ENCODE measurements at regions not wholly inside any gene's neighbourhood (a gene's known extent, or its start where the extent isn't known, plus 50 kb on each side); places are given as distances from the start of the nearest gene placed in this dataset.

GRCh38 chr14:98819132-98819866 is 452.7 kb downstream of the BCL11B start:
- Histone ChIP-seq H3K79me2 (ENCODE audit: control insufficient read depth, insufficient read depth, low read length) (no peaks in the 10 kb centered on the region), H3K4me1 (ENCODE audit: control insufficient read depth, extremely low read depth, insufficient read depth, low read length) (no peaks in the 10 kb centered on the region), H2AFZ (ENCODE audit: low read depth, low read length) (no peak overlapping the region), H3K4me3 (replicated peaks in 1 of 3; ENCODE audit: insufficient read depth in 1 of 3, low read depth in 1 of 3, low read length in 3 of 3) (no peak overlapping the region), H3K9me1 (replicated peaks; ENCODE audit: control insufficient read depth, extremely low read depth, insufficient read depth, low read length) (no peaks in the 10 kb centered on the region), H3K4me2 (ENCODE audit: insufficient read depth, low read length) (no peak overlapping the region), H3K9ac (replicated peaks; ENCODE audit: extremely low read depth, insufficient read depth, low read length) (no peak overlapping the region), H3K27me3 (ENCODE audit: control insufficient read depth in 2 of 2, insufficient read depth in 2 of 2, low read length in 2 of 2) (no peaks in the 10 kb centered on the region), H4K20me1 (replicated peaks; ENCODE audit: control insufficient read depth, extremely low read depth, insufficient read depth, low read length) (no peaks in the 10 kb centered on the region), H3K9me3 (replicated peaks; ENCODE audit: control insufficient read depth, insufficient read depth, low read length) (peaks cover 3% of the 10 kb centered on the region), H3K27ac (ENCODE audit: insufficient read depth, low read depth, low read length) (no peak overlapping the region), H3K36me3 (ENCODE audit: control insufficient read depth in 2 of 2, extremely low read depth in 1 of 2, insufficient read depth in 2 of 2, low read length in 2 of 2) (no peaks in the 10 kb centered on the region)
- POLR2A ChIA-PET: no interaction called here
- BruUV-seq (replicated peaks): no TSS peak
- intact Hi-C loops (cut with micrococcal nuclease) (no loop called here), dilution Hi-C loops (cut with MboI; ENCODE audit: extremely low pct_ligation_motif_present, low sequenced_read_pairs) (no loop called here)
- CTCF ChIA-PET: no interaction called here
- TF ChIP-seq FOS (IDR thresholded peaks at IDR 0.05; ENCODE audit: borderline replicate concordance, insufficient read depth, low read length) (no peak), GATA2 (IDR thresholded peaks at IDR 0.05; ENCODE audit: insufficient read depth, insufficient read length, low read depth, low read length) (no peak), POLR2AphosphoS5 (IDR thresholded peaks at IDR 0.05; ENCODE audit: insufficient read depth, low read depth, low read length) (no peak), POLR2A (IDR thresholded peaks at IDR 0.05; ENCODE audit: low read depth, low read length) (no peak), JUN (IDR thresholded peaks at IDR 0.05; ENCODE audit: borderline replicate concordance, insufficient read depth, insufficient read length, low read depth) (no peak), MAX (IDR thresholded peaks at IDR 0.05; ENCODE audit: insufficient read depth, insufficient read length) (no peak), MYC (IDR thresholded peaks at IDR 0.05; ENCODE audit: low read depth, low read length) (no peak), EZH2 (IDR thresholded peaks at IDR 0.05; ENCODE audit: borderline replicate concordance, low read depth, low read length, severe bottlenecking) (no peak), CTCF (IDR thresholded peaks at IDR 0.05; ENCODE audit: extremely low read depth in 1 of 2, insufficient read depth in 1 of 2, low read depth in 1 of 2, low read length in 2 of 2) (no peak)
- DNase-seq (ENCODE audit: low read depth, low spot score) (no peak), FAIRE-seq (no peak)
